Smooth muscle cell (in vitro differentiated cells): ENCODE measurements at regions not wholly inside any gene's neighbourhood (a gene's known extent, or its start where the extent isn't known, plus 50 kb on each side); places are given as distances from the start of the nearest gene placed in this dataset.
A peak's percentile ranks its signal among the peaks of the same experiment; 100 is the strongest.

Experiments
- DNase-seq: peaks from one replicate; lab custom pipeline; 2025; ENCODE audit not compliant: unreplicated experiment; lab: John Stamatoyannopoulos, UW
- H2AFZ ChIP-seq: fragments of 200-600 bp; sonication (generic); 2 replicates; pipeline ENCODE4 v1.6.0; 2016; ENCODE audit warnings: antibody characterized with exemption, low read depth, mild to moderate bottlenecking
- H3F3A ChIP-seq: fragments of 200-600 bp; sonication (generic); 2 replicates; pipeline ENCODE4 v1.6.0; 2017; ENCODE audit warnings: antibody characterized with exemption, low read depth
- H3K27ac ChIP-seq: fragments of 200-600 bp; sonication (generic); 2 replicates; pipeline ENCODE4 v1.5.1; 2016; ENCODE audit warnings: low read depth, mild to moderate bottlenecking
- H3K27me3 ChIP-seq: fragments of 200-600 bp; sonication (generic); 2 replicates; pipeline ENCODE4 v1.6.1; 2016; ENCODE audit warnings: low read depth, mild to moderate bottlenecking
- H3K36me3 ChIP-seq: fragments of 200-600 bp; sonication (generic); 2 replicates; pipeline ENCODE4 v1.5.1; 2016; ENCODE audit warnings: low read depth
- H3K4me1 ChIP-seq: fragments of 200-600 bp; sonication (generic); 2 replicates; pipeline ENCODE4 v1.5.1; 2016; ENCODE audit warnings: low read depth
- H3K4me2 ChIP-seq: fragments of 200-600 bp; sonication (generic); 2 replicates; pipeline ENCODE4 v1.6.0; 2016; ENCODE audit warnings: mild to moderate bottlenecking
- H3K4me3 ChIP-seq: fragments of 200-600 bp; sonication (generic); 2 replicates; pipeline ENCODE4 v1.5.1; 2016; ENCODE audit warnings: mild to moderate bottlenecking
- H3K79me2 ChIP-seq: fragments of 200-600 bp; sonication (generic); 2 replicates; pipeline ENCODE4 v1.6.0; 2016; ENCODE audit warnings: low read depth, mild to moderate bottlenecking
- H3K9ac ChIP-seq: fragments of 200-600 bp; sonication (generic); 2 replicates; pipeline ENCODE4 v1.6.0; 2016; ENCODE audit warnings: low read depth
- H3K9me3 ChIP-seq: fragments of 200-600 bp; sonication (generic); replicated peaks from 2 replicates; pipeline ENCODE4 v1.5.1; 2016; ENCODE audit warnings: low read depth
- H4K20me1 ChIP-seq: fragments of 200-600 bp; sonication (generic); 2 replicates; pipeline ENCODE4 v1.6.0; 2016; ENCODE audit warnings: low read depth
- whole genome bisulfite sequencing: methylation state at CpG from one replicate; pipeline ENCODE4 v1.1.7; 2016; ENCODE audit warnings: low lambda C conversion rate; 5-methylcytosine and 5-hydroxymethylcytosine counted together
- TF ChIP-seq, protein P1 (sequence below): fragments of 200-600 bp; sonication (generic); IDR thresholded peaks from 2 replicates; pipeline ENCODE4 v1.5.1; 2017; ENCODE audit warnings: borderline replicate concordance, mild to moderate bottlenecking, antibody characterized with exemption; ENCODE audit not compliant: insufficient read depth, poor library complexity, severe bottlenecking

DNA sequence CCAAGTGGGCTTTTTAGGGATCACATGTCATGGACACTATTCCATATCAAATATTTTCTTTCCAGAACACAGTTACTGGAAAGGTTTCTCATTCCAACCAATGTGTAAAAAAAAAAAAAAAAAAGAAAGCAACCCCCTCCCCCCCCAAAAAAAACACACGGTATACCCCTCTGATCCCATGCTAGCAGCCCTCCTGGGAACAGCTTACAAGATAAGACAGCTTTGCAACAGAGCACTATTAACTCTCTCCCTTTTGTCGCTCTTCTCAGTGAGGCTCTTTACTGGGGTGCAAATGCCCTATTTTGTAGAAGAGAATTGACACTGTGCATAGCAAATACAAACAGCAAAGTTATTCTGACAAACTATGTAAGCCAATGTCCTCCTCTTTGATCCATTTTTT, 161.2 kb downstream of the NTMT2 start:
- 45% methylated on average over 2 of the region's 2 CpGs for WGBS
- no peak for DNase-seq

GRCh38 chr1:170307426-170307825, 161.7 kb downstream of the NTMT2 start:
- TF ChIP-seq, protein P1, sequence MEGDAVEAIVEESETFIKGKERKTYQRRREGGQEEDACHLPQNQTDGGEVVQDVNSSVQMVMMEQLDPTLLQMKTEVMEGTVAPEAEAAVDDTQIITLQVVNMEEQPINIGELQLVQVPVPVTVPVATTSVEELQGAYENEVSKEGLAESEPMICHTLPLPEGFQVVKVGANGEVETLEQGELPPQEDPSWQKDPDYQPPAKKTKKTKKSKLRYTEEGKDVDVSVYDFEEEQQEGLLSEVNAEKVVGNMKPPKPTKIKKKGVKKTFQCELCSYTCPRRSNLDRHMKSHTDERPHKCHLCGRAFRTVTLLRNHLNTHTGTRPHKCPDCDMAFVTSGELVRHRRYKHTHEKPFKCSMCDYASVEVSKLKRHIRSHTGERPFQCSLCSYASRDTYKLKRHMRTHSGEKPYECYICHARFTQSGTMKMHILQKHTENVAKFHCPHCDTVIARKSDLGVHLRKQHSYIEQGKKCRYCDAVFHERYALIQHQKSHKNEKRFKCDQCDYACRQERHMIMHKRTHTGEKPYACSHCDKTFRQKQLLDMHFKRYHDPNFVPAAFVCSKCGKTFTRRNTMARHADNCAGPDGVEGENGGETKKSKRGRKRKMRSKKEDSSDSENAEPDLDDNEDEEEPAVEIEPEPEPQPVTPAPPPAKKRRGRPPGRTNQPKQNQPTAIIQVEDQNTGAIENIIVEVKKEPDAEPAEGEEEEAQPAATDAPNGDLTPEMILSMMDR = no peak
- no peak overlapping the region for H3K9ac ChIP-seq
- WGBS = 76% methylated on average over 1 of the region's 1 CpG
- no peak for DNase-seq
- H3K27me3 ChIP-seq = no peaks in the 10 kb centered on the region
- no peaks in the 10 kb centered on the region for H3K9me3 ChIP-seq
- peaks cover 17% of the 10 kb centered on the region for H3F3A ChIP-seq
- H3K36me3 ChIP-seq = no peaks in the 10 kb centered on the region
- H4K20me1 ChIP-seq = no peaks in the 10 kb centered on the region
- H2AFZ ChIP-seq = no peak overlapping the region
- no peak overlapping the region for H3K4me3 ChIP-seq
- H3K4me1 ChIP-seq = peaks cover 3% of the 10 kb centered on the region
- H3K4me2 ChIP-seq = peak overlapping the region; percentile 50
- no peaks in the 10 kb centered on the region for H3K79me2 ChIP-seq
- H3K27ac ChIP-seq = peak overlapping the region; percentile 43

More for the DNA sequence above, 161.2 kb downstream of the NTMT2 start:
- Histone ChIP-seq H3K4me1 (peaks cover 3% of the 10 kb centered on the region), H3F3A (peaks cover 17% of the 10 kb centered on the region), H3K4me3 (no peak overlapping the region), H4K20me1 (no peaks in the 10 kb centered on the region), H3K4me2 (peak overlapping the region; percentile 50), H2AFZ (no peak overlapping the region), H3K27ac (peak overlapping the region; percentile 43), H3K9me3 (no peaks in the 10 kb centered on the region), H3K79me2 (no peaks in the 10 kb centered on the region), H3K9ac (no peak overlapping the region), H3K27me3 (no peaks in the 10 kb centered on the region), H3K36me3 (no peaks in the 10 kb centered on the region)
- TF ChIP-seq, protein P1 = no peak

GRCh38 chr1:170309389-170310013, 163.7 kb downstream of the NTMT2 start:
- DNase-seq = no peak
- peak overlapping the region; percentile 97 for H3K27ac ChIP-seq
- no peaks in the 10 kb centered on the region for H4K20me1 ChIP-seq
- peaks cover 3% of the 10 kb centered on the region for H3K4me1 ChIP-seq
- H3F3A ChIP-seq = peaks cover 17% of the 10 kb centered on the region
- no peaks in the 10 kb centered on the region for H3K36me3 ChIP-seq
- no peaks in the 10 kb centered on the region for H3K27me3 ChIP-seq
- H3K4me2 ChIP-seq = peak overlapping the region; percentile 57
- no peaks in the 10 kb centered on the region for H3K79me2 ChIP-seq
- 9% methylated on average over 10 of the region's 10 CpGs for WGBS
- H3K9ac ChIP-seq = peak overlapping the region; percentile 66
- TF ChIP-seq, protein P1 = no peak
- H3K4me3 ChIP-seq = no peak overlapping the region
- H2AFZ ChIP-seq = peak overlapping the region; percentile 57
- H3K9me3 ChIP-seq = no peaks in the 10 kb centered on the region

DNA sequence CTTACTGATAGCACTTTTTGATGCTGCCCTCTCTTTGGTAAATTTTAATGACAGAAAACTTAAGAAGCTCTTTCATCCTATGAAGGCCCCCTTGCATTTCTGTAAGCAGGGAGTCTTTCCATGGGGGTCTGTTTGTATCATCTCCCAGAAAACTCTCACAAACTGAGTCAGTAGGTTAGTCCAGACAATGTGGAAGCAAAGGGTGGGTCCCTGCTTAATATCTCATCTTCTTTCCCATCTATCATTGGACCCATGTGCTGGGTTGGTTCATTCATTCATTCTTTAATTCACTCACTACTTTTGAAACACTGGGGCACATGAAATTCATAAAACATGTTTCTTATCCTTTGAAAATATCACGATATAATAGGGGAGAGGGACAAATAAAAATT, 164.3 kb downstream of the NTMT2 start:
- H3K9me3 ChIP-seq = no peaks in the 10 kb centered on the region
- peak overlapping the region; percentile 97 for H3K27ac ChIP-seq
- 95% methylated on average over 1 of the region's 1 CpG for WGBS
- TF ChIP-seq, protein P1 = no peak
- no peaks in the 10 kb centered on the region for H3K79me2 ChIP-seq
- H3K4me3 ChIP-seq = no peak overlapping the region
- H3K36me3 ChIP-seq = no peaks in the 10 kb centered on the region
- H3F3A ChIP-seq = peaks cover 17% of the 10 kb centered on the region
- peak overlapping the region; percentile 44 for H2AFZ ChIP-seq
- H3K4me2 ChIP-seq = peak overlapping the region; percentile 19
- peak overlapping the region; percentile 56 for H3K9ac ChIP-seq
- H3K27me3 ChIP-seq = no peaks in the 10 kb centered on the region
- H4K20me1 ChIP-seq = no peaks in the 10 kb centered on the region
- no peak for DNase-seq
- peaks cover 3% of the 10 kb centered on the region for H3K4me1 ChIP-seq
